DOHH2 (cell line): ENCODE measurements at regions not wholly inside any gene's neighbourhood (a gene's known extent, or its start where the extent isn't known, plus 50 kb on each side); places are given as distances from the start of the nearest gene placed in this dataset.

Experiments
- H3F3A ChIP-seq: fragments of 200-600 bp; sonication (generic), shearing (Covaris generic); 2 replicates; pipeline ENCODE4 v1.6.0; 2016; ENCODE audit warnings: antibody characterized with exemption, mild to moderate bottlenecking; ENCODE audit not compliant: control insufficient read depth, insufficient read depth
- H3K27ac ChIP-seq: fragments of 200-600 bp; sonication (generic); 2 replicates; pipeline ENCODE4 v1.5.1; 2014; ENCODE audit warnings: low read depth, mild to moderate bottlenecking, low read length, moderate library complexity
- H3K27me3 ChIP-seq: fragments of 200-600 bp; sonication (generic); 2 replicates; pipeline ENCODE4 v1.6.1; 2014; ENCODE audit warnings: mild to moderate bottlenecking, low read length, mixed read lengths; ENCODE audit not compliant: control insufficient read depth
- H3K36me3 ChIP-seq: fragments of 200-600 bp; sonication (generic); 2 replicates; pipeline ENCODE4 v1.6.1; 2014; ENCODE audit warnings: mild to moderate bottlenecking, low read length, moderate library complexity, mixed read lengths; ENCODE audit not compliant: control insufficient read depth
- H3K4me1 ChIP-seq: fragments of 200-600 bp; sonication (generic); 2 replicates; pipeline ENCODE4 v1.6.1; 2014; ENCODE audit warnings: mild to moderate bottlenecking, low read length, mixed read lengths; ENCODE audit not compliant: control insufficient read depth
- H3K4me2 ChIP-seq: fragments of 200-600 bp; sonication (generic); 2 replicates; pipeline ENCODE4 v1.6.0; 2014; ENCODE audit warnings: mild to moderate bottlenecking, low read length, moderate library complexity
- H3K4me3 ChIP-seq: fragments of 200-600 bp; sonication (generic); 2 replicates; pipeline ENCODE4 v1.5.1; 2014; ENCODE audit warnings: mild to moderate bottlenecking, low read length, mixed read lengths
- H3K79me2 ChIP-seq: fragments of 200-600 bp; sonication (generic); 2 replicates; pipeline ENCODE4 v1.6.1; 2014; ENCODE audit warnings: mild to moderate bottlenecking, low read length, mixed read lengths; ENCODE audit not compliant: control insufficient read depth
- H3K9me2 ChIP-seq: fragments of 200-600 bp; sonication (generic); replicated peaks from 2 replicates; pipeline ENCODE4 v1.6.1; 2014; ENCODE audit warnings: mild to moderate bottlenecking, low read length, mixed read lengths; ENCODE audit not compliant: control insufficient read depth
- H3K9me3 ChIP-seq: fragments of 200-600 bp; sonication (generic); 2 replicates; pipeline ENCODE4 v1.6.1; 2014; ENCODE audit warnings: antibody characterized with exemption, low read length, mixed read lengths; ENCODE audit not compliant: control insufficient read depth, insufficient read depth
- H4K20me1 ChIP-seq: fragments of 200-600 bp; sonication (generic); 2 replicates; pipeline ENCODE4 v1.6.0; 2014; ENCODE audit warnings: low read depth, mild to moderate bottlenecking, antibody characterized with exemption, low read length, moderate library complexity; ENCODE audit not compliant: control insufficient read depth, insufficient read depth
- EZH2phosphoT487 ChIP-seq: fragments of 200-600 bp; sonication (generic); IDR thresholded peaks from 2 replicates; pipeline ENCODE4 v1.6.1; 2017; ENCODE audit warnings: borderline replicate concordance, mild to moderate bottlenecking, antibody characterized with exemption, low read length, moderate library complexity, mixed read lengths
- TF ChIP-seq, protein P1 (sequence below): fragments of 200-600 bp; sonication (generic); IDR thresholded peaks from one replicate; pipeline ENCODE4 v1.5.1; 2014; ENCODE audit warnings: antibody characterized with exemption, mild to moderate bottlenecking, low read depth, low read length; ENCODE audit not compliant: poor library complexity, severe bottlenecking

GRCh38 chr3:31357451-31357850 lies 175.3 kb upstream of the STT3B start:
- no peaks in the 10 kb centered on the region for H3K36me3 ChIP-seq
- no peaks in the 10 kb centered on the region for H3K79me2 ChIP-seq
- no peaks in the 10 kb centered on the region for H3F3A ChIP-seq
- no peaks in the 10 kb centered on the region for H3K9me3 ChIP-seq
- H3K4me3 ChIP-seq: no peak overlapping the region
- TF ChIP-seq, protein P1, sequence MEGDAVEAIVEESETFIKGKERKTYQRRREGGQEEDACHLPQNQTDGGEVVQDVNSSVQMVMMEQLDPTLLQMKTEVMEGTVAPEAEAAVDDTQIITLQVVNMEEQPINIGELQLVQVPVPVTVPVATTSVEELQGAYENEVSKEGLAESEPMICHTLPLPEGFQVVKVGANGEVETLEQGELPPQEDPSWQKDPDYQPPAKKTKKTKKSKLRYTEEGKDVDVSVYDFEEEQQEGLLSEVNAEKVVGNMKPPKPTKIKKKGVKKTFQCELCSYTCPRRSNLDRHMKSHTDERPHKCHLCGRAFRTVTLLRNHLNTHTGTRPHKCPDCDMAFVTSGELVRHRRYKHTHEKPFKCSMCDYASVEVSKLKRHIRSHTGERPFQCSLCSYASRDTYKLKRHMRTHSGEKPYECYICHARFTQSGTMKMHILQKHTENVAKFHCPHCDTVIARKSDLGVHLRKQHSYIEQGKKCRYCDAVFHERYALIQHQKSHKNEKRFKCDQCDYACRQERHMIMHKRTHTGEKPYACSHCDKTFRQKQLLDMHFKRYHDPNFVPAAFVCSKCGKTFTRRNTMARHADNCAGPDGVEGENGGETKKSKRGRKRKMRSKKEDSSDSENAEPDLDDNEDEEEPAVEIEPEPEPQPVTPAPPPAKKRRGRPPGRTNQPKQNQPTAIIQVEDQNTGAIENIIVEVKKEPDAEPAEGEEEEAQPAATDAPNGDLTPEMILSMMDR: no peak
- TF ChIP-seq EZH2phosphoT487: no peak
- H3K27me3 ChIP-seq: no peaks in the 10 kb centered on the region
- H3K9me2 ChIP-seq: no peaks in the 10 kb centered on the region
- H3K27ac ChIP-seq: no peak overlapping the region
- no peaks in the 10 kb centered on the region for H3K4me1 ChIP-seq
- H4K20me1 ChIP-seq: no peaks in the 10 kb centered on the region
- no peak overlapping the region for H3K4me2 ChIP-seq

DNA sequence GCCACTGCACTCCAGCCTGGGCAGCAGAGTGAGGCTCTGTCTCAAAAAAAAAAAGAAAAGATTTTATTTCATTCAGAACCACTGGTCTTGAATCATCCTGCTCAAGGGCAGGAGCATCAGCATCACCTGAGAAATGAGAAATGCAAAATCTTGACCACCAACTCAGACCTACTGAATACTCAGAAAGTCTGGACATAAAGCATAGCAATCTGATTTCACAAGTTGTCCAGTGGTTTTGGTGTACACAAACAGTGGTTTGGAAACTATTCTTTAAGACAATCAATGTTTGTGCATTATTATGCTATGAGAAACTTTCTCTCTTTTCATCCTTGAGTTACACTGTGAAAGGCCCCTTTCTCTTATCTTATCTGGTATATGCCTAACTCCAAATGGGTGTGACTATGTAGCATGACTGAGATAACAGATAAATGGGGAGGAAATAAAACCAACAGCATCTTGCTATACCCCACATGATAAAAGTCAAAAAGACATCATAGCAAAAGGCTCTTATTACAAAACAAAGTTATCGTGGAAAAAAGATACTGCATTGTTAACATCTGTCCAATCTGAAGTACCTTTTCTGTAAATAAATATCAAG lies 174.2 kb upstream of the STT3B start:
- H3K27ac ChIP-seq: no peak overlapping the region
- no peak overlapping the region for H3K4me2 ChIP-seq
- no peaks in the 10 kb centered on the region for H3F3A ChIP-seq
- no peaks in the 10 kb centered on the region for H3K9me2 ChIP-seq
- H3K4me3 ChIP-seq: no peak overlapping the region
- H3K4me1 ChIP-seq: no peaks in the 10 kb centered on the region
- no peaks in the 10 kb centered on the region for H4K20me1 ChIP-seq
- no peaks in the 10 kb centered on the region for H3K9me3 ChIP-seq
- no peaks in the 10 kb centered on the region for H3K27me3 ChIP-seq
- H3K79me2 ChIP-seq: no peaks in the 10 kb centered on the region
- TF ChIP-seq, protein P1: no peak
- TF ChIP-seq EZH2phosphoT487: no peak
- no peaks in the 10 kb centered on the region for H3K36me3 ChIP-seq

DNA sequence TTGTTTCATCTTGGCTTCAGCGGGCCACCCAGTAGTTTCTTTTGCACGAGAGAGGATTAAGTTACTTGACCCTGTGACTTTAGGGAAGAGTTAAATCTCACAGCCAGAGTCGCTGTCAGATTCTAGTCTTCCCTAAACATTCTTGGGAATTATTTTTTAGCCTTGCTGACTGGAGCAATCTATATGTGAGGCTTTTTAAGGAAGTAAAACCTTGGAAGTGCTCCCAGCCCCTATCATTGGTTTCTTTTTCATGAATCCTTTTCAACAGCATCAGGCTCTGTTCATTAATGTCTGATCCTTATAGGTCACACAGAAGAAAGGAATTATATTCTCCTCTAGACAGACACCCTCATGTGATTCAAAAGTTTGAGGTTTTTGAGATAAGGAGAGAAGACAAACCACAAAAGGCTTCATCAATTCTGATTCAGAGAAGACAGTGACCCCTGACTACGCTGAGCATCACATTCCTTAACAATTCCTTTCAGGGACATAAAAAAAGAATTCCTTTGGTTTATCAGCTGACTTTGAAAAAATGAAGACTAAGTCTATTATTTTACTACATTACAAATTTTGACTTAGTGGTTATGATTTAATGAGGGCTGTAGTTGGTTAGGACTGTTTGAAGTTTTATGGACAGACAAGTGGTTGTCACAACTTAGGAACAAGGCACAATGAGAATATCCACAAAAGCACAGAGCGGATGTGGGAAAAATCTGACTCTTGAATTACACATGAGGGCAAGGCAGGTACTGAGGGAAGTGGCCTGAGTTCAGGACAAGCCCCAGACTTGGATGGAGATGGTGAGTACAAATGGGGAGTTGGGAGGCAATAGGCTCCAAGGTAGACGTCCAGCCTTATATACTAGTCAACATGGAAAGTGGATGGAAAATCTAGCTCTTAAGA lies 171.1 kb upstream of the STT3B start:
- TF ChIP-seq, protein P1: no peak
- no peak for TF ChIP-seq EZH2phosphoT487
- Histone ChIP-seq H3K9me3 (no peaks in the 10 kb centered on the region), H3K4me1 (no peaks in the 10 kb centered on the region), H3K4me3 (no peak overlapping the region), H4K20me1 (no peaks in the 10 kb centered on the region), H3K4me2 (no peak overlapping the region), H3K9me2 (no peaks in the 10 kb centered on the region), H3K36me3 (no peaks in the 10 kb centered on the region), H3K27me3 (no peaks in the 10 kb centered on the region), H3F3A (no peaks in the 10 kb centered on the region), H3K27ac (no peak overlapping the region), H3K79me2 (no peaks in the 10 kb centered on the region)
